ENCODE measurements at regions not wholly inside any gene's neighbourhood (a gene's known extent, or its start where the extent isn't known, plus 50 kb on each side); places are given as distances from the start of the nearest gene placed in this dataset.

GRCh38 chr5:94066437-94067207, 325.2 kb upstream of the POU5F2 start:
- no peak for ATAC-seq (ENCODE audit: low read depth)
- Mint-ChIP-seq H3K9me3 (ENCODE audit: insufficient read depth) (peaks cover 17% of the 10 kb centered on the region), H3K4me3 (no peak overlapping the region), H3K27me3 (no peaks in the 10 kb centered on the region), H3K4me1 (peaks cover 20% of the 10 kb centered on the region), H3K27ac (no peak overlapping the region)
- WGBS (ENCODE audit: insufficient coverage): no CpG with 5 or more reads among the region's 2 CpGs
- DNase-seq: no peak
- ChIA-PET CTCF (no interaction called here), POLR2A (no interaction called here)
- Histone ChIP-seq H3K4me3 (ENCODE audit: control extremely low read depth in 1 of 5, extremely low read depth in 1 of 5, insufficient read depth in 1 of 5, low read depth in 2 of 5, low read length in 4 of 5) (no peak overlapping the region), H3K4me2 (replicated peaks; ENCODE audit: low read depth, low read length, poor library complexity, severe bottlenecking) (no peak overlapping the region), H3K27ac (ENCODE audit: low read length in 2 of 2) (no peak overlapping the region), H3K4me1 (ENCODE audit: control insufficient read depth in 2 of 2, insufficient read depth in 2 of 2, low read length in 2 of 2) (no peaks in the 10 kb centered on the region), H2AFZ (ENCODE audit: insufficient read depth, low read depth, low read length, poor library complexity, severe bottlenecking) (no peak overlapping the region), H3K79me2 (ENCODE audit: control insufficient read depth, insufficient read depth, low read length) (peaks cover 82% of the 10 kb centered on the region), H3K36me3 (replicated peaks in 1 of 2; ENCODE audit: control extremely low read depth in 1 of 2, control insufficient read depth in 1 of 2, extremely low read depth in 1 of 2, insufficient read depth in 2 of 2, low read length in 1 of 2) (peaks cover 0 to 7% of the 10 kb centered on the region in 2 experiments), H3K9ac (ENCODE audit: low read length) (no peak overlapping the region), H3K9me3 (ENCODE audit: control extremely low read depth in 1 of 3, control insufficient read depth in 2 of 3, insufficient read depth in 1 of 3, low read length in 2 of 3) (peaks cover 9 to 28% (median 28%) of the 10 kb centered on the region in 3 donors), H3K27me3 (replicated peaks in 1 of 4; ENCODE audit: control extremely low read depth in 1 of 4, control insufficient read depth in 3 of 4, insufficient read depth in 4 of 4, low read length in 3 of 4) (no peaks in the 10 kb centered on the region), H4K20me1 (ENCODE audit: control insufficient read depth, insufficient read depth, low read length, poor library complexity, severe bottlenecking) (peaks cover 25% of the 10 kb centered on the region)
- intact Hi-C loops (cut with micrococcal nuclease): no loop called here
- no peak for TF ChIP-seq EZH2 (IDR thresholded peaks at IDR 0.05; ENCODE audit: borderline replicate concordance, insufficient read depth, low read depth, low read length, poor library complexity, severe bottlenecking)
- no peak for TF ChIP-seq CTCF (IDR thresholded peaks at IDR 0.05)

DNA sequence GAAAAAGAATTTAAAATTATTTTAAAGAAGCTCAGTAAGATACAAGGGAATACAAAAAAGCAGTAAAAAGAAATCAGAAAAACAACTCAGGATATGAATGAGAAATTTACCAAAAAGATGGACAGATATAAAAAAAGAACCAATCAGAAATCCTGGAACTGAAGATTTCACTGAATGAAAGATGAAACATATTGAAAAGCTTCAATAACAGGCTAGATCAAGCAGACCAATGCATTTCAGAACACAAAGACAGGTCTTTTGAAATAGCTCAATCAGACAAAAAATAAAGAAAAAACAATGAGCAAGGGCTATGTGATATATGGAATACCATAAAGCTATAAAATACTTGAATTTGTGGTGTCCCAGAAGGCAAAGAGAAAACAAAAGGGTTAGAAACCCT, 322.6 kb upstream of the POU5F2 start:
- Histone ChIP-seq H3K4me3 (ENCODE audit: control extremely low read depth in 1 of 5, extremely low read depth in 1 of 5, insufficient read depth in 1 of 5, low read depth in 2 of 5, low read length in 4 of 5) (no peak overlapping the region), H3K27ac (ENCODE audit: low read length in 2 of 2) (no peak overlapping the region), H4K20me1 (ENCODE audit: control insufficient read depth, insufficient read depth, low read length, poor library complexity, severe bottlenecking) (peaks cover 25% of the 10 kb centered on the region), H3K79me2 (ENCODE audit: control insufficient read depth, insufficient read depth, low read length) (peaks cover 77% of the 10 kb centered on the region), H3K9ac (ENCODE audit: low read length) (no peak overlapping the region), H2AFZ (ENCODE audit: insufficient read depth, low read depth, low read length, poor library complexity, severe bottlenecking) (no peak overlapping the region), H3K4me1 (ENCODE audit: control insufficient read depth in 2 of 2, insufficient read depth in 2 of 2, low read length in 2 of 2) (no peaks in the 10 kb centered on the region), H3K27me3 (replicated peaks in 1 of 4; ENCODE audit: control extremely low read depth in 1 of 4, control insufficient read depth in 3 of 4, insufficient read depth in 4 of 4, low read length in 3 of 4) (no peaks in the 10 kb centered on the region), H3K9me3 (ENCODE audit: control extremely low read depth in 1 of 3, control insufficient read depth in 2 of 3, insufficient read depth in 1 of 3, low read length in 2 of 3) (peaks cover 9 to 32% (median 28%) of the 10 kb centered on the region in 3 donors), H3K36me3 (replicated peaks in 1 of 2; ENCODE audit: control extremely low read depth in 1 of 2, control insufficient read depth in 1 of 2, extremely low read depth in 1 of 2, insufficient read depth in 2 of 2, low read length in 1 of 2) (peaks cover 0 to 7% of the 10 kb centered on the region in 2 experiments), H3K4me2 (replicated peaks; ENCODE audit: low read depth, low read length, poor library complexity, severe bottlenecking) (no peak overlapping the region)
- H3K4me1 Mint-ChIP-seq: peaks cover 17% of the 10 kb centered on the region
- ATAC-seq (ENCODE audit: low read depth) (no peak), DNase-seq (no peak)
- H3K27ac Mint-ChIP-seq: no peak overlapping the region
- no peak for TF ChIP-seq CTCF (IDR thresholded peaks at IDR 0.05)
- TF ChIP-seq EZH2 (IDR thresholded peaks at IDR 0.05; ENCODE audit: borderline replicate concordance, insufficient read depth, low read depth, low read length, poor library complexity, severe bottlenecking): no peak
- CTCF ChIA-PET: no interaction called here
- H3K27me3 Mint-ChIP-seq: no peaks in the 10 kb centered on the region
- peaks cover 15% of the 10 kb centered on the region for H3K9me3 Mint-ChIP-seq (ENCODE audit: insufficient read depth)
- POLR2A ChIA-PET: no interaction called here
- no peak overlapping the region for H3K4me3 Mint-ChIP-seq
- intact Hi-C loops (cut with micrococcal nuclease): no loop called here

All from B cell (primary cell).